ENCODE measurements at regions not wholly inside any gene's neighbourhood (a gene's known extent, or its start where the extent isn't known, plus 50 kb on each side); places are given as distances from the start of the nearest gene placed in this dataset.

DNA sequence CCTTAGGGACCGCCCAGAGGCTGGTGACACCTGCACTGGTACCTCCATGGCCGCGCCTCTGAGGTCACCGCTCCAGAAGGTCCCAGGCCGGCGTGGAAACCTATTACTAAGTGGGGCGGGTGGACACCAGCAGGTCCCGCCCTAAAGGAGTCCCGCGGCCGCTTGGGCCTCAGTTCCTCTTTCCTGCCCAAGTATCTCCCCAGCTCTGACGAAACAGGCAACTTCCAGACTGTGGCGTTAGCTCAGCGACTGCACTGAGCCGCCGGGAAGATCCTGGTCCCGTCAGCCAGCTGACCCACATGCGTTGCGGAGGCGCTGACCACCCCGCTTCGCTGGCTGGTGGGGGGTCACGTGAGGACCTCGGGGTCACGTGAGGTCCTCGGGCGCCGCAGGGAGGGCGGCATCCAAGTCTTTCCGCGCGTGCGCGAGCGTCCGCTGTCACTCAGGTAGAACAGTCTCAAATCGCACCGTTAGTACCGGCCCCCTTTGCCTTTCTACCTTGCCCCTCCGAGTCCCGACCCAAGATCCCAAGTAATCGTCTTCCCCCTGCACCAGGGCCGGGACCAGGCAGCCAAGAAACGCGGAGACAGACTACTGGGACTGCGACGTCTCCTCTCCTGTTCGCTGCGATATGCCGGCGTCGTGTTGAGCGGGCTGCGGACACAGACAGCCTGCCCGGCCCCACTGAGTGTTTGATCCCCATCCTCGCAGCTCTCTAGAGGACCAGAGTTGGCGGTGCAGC is 53.7 kb upstream of the KDM4C start (continued):
- TF ChIP-seq, protein P1, sequence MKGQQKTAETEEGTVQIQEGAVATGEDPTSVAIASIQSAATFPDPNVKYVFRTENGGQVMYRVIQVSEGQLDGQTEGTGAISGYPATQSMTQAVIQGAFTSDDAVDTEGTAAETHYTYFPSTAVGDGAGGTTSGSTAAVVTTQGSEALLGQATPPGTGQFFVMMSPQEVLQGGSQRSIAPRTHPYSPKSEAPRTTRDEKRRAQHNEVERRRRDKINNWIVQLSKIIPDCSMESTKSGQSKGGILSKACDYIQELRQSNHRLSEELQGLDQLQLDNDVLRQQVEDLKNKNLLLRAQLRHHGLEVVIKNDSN (CRISPR knock-in tag; IDR thresholded peaks at IDR 0.05): peak; percentile 100
- TF ChIP-seq EMX1 (CRISPR knock-in tag; IDR thresholded peaks at IDR 0.05) (no peak), FOXK1 (CRISPR knock-in tag; IDR thresholded peaks at IDR 0.05) (peak; percentile 95), CREM (CRISPR knock-in tag; IDR thresholded peaks at IDR 0.05) (peak; percentile 68; the same call in 1 of the 2 replicates), ZNF232 (CRISPR knock-in tag; IDR thresholded peaks at IDR 0.05) (peak; percentile 84), ZNF138 (CRISPR knock-in tag; conservative IDR thresholded peaks at IDR 0.05) (peak; percentile 91; the same call in 1 of the 2 replicates)
- TF ChIP-seq, protein P2, sequence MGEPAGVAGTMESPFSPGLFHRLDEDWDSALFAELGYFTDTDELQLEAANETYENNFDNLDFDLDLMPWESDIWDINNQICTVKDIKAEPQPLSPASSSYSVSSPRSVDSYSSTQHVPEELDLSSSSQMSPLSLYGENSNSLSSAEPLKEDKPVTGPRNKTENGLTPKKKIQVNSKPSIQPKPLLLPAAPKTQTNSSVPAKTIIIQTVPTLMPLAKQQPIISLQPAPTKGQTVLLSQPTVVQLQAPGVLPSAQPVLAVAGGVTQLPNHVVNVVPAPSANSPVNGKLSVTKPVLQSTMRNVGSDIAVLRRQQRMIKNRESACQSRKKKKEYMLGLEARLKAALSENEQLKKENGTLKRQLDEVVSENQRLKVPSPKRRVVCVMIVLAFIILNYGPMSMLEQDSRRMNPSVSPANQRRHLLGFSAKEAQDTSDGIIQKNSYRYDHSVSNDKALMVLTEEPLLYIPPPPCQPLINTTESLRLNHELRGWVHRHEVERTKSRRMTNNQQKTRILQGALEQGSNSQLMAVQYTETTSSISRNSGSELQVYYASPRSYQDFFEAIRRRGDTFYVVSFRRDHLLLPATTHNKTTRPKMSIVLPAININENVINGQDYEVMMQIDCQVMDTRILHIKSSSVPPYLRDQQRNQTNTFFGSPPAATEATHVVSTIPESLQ (CRISPR knock-in tag; IDR thresholded peaks at IDR 0.05): no peak
- TF ChIP-seq, protein P3, sequence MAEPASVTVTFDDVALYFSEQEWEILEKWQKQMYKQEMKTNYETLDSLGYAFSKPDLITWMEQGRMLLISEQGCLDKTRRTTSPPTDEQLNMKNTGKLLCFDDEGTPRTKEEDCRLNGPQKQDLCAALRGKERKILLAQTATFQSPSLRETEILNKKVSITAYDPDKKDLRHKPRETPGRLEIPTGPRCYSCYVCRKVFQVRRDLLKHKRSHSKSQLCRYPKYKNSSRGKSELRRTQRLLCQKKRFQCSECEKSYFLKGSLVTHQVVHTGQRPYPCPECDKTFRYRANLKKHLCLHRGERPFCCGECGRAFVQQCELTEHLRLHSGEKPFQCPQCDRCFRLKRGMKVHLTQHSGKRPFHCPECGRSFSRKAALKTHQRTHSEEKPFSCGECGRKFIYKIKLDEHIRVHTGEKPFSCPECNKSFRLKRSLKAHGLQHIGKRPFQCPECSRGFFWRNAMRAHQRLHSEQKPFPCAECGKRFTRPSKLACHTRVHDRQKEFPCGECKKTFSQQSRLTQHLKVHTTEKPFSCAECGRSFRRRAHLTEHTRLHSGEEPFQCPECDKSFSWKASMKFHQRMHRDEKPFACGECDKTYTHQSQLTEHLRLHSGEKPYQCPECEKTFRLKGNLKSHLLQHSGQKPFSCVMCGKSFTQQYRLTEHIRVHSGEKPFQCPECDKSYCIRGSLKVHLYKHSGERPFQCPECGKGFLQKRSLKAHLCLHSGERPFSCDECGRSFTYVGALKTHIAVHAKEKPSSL (CRISPR knock-in tag; conservative IDR thresholded peaks at IDR 0.05): no peak
- TF ChIP-seq, protein P4, sequence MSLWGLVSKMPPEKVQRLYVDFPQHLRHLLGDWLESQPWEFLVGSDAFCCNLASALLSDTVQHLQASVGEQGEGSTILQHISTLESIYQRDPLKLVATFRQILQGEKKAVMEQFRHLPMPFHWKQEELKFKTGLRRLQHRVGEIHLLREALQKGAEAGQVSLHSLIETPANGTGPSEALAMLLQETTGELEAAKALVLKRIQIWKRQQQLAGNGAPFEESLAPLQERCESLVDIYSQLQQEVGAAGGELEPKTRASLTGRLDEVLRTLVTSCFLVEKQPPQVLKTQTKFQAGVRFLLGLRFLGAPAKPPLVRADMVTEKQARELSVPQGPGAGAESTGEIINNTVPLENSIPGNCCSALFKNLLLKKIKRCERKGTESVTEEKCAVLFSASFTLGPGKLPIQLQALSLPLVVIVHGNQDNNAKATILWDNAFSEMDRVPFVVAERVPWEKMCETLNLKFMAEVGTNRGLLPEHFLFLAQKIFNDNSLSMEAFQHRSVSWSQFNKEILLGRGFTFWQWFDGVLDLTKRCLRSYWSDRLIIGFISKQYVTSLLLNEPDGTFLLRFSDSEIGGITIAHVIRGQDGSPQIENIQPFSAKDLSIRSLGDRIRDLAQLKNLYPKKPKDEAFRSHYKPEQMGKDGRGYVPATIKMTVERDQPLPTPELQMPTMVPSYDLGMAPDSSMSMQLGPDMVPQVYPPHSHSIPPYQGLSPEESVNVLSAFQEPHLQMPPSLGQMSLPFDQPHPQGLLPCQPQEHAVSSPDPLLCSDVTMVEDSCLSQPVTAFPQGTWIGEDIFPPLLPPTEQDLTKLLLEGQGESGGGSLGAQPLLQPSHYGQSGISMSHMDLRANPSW (CRISPR knock-in tag; conservative IDR thresholded peaks at IDR 0.05; ENCODE audit: low read depth): no peak

DNA sequence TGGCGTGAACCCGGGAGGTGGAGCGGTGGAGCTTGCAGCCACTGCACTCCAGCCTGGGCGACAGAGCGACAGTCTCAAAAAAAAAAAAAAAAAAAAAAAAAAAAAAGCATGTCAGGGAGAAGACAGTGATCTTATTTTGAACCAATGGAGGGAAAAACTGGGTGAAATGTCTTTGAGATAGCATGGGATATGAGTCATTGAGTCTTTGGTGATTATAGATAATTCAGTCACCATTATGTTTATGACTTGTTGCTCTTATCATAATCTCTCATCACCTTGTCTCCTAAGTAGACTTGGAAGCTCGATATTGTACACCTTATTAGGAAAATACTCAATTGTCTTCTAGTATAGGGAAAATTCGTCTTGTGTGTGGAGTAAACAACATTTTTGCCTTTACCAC is 55.1 kb upstream of the KDM4C start:
- peaks cover 2% of the 10 kb centered on the region; the same call in 1 of the 2 replicates for H3K9me3 Mint-ChIP-seq
- H3K27ac Mint-ChIP-seq: peak overlapping the region; percentile 74
- peaks cover 8% of the 10 kb centered on the region for H3K4me1 Mint-ChIP-seq
- CTCF ChIA-PET: interaction anchor here (0.6 to 1.0 kb wide), 2 partner anchors 41 to 63 kb away, joined by 4 read pairs; no protein-coding TSS in a partner anchor
- no peaks in the 10 kb centered on the region; the same call in none of the 2 replicates for H3K27me3 Mint-ChIP-seq (ENCODE audit: low read depth)
- peaks cover 2% of the 10 kb centered on the region; the same call in 1 of the 2 replicates for H3K36me3 Mint-ChIP-seq
- DNase-seq (ENCODE audit: low spot score) (no peak), ATAC-seq (no peak)
- peak overlapping the region; percentile 81 for H3K4me3 Mint-ChIP-seq
- no peak for TF ChIP-seq ZNF121 (CRISPR knock-in tag; IDR thresholded peaks at IDR 0.05)
- TF ChIP-seq, protein P5, sequence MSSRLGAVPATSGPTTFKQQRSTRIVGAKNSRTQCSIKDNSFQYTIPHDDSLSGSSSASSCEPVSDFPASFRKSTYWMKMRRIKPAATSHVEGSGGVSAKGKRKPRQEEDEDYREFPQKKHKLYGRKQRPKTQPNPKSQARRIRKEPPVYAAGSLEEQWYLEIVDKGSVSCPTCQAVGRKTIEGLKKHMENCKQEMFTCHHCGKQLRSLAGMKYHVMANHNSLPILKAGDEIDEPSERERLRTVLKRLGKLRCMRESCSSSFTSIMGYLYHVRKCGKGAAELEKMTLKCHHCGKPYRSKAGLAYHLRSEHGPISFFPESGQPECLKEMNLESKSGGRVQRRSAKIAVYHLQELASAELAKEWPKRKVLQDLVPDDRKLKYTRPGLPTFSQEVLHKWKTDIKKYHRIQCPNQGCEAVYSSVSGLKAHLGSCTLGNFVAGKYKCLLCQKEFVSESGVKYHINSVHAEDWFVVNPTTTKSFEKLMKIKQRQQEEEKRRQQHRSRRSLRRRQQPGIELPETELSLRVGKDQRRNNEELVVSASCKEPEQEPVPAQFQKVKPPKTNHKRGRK (CRISPR knock-in tag; IDR thresholded peaks at IDR 0.05; ENCODE audit: borderline replicate concordance): no peak
- TF ChIP-seq ZNF317 (CRISPR knock-in tag; IDR thresholded peaks at IDR 0.05; ENCODE audit: borderline replicate concordance, low read depth): no peak
- POLR2A ChIA-PET: no interaction called here

DNA sequence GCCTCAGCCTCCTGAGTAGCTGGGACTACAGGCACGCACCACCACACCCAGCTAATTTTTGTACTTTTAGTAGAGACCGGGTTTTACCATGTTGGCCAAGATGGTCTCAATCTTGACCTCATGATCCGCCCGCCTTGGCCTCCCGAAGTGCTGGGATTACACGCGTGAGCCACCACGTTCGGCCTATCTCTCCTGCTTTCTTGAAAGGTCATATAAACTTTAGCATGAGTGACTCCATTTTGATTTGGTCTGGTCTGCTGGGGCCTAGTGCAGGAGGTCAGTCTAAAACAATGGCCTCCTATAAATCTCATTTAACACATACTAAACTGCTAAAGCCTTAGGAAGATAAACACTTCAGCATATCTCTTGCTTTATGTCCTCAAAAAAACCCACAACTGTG is 50.6 kb upstream of the GLDC start:
- H3K4me1 Mint-ChIP-seq: peaks cover 35% of the 10 kb centered on the region
- TF ChIP-seq ZNF219 (CRISPR knock-in tag; IDR thresholded peaks at IDR 0.05; ENCODE audit: borderline replicate concordance) (no peak), ZBTB21 (CRISPR knock-in tag; IDR thresholded peaks at IDR 0.05; ENCODE audit: borderline replicate concordance) (no peak)
- TF ChIP-seq, protein P6, sequence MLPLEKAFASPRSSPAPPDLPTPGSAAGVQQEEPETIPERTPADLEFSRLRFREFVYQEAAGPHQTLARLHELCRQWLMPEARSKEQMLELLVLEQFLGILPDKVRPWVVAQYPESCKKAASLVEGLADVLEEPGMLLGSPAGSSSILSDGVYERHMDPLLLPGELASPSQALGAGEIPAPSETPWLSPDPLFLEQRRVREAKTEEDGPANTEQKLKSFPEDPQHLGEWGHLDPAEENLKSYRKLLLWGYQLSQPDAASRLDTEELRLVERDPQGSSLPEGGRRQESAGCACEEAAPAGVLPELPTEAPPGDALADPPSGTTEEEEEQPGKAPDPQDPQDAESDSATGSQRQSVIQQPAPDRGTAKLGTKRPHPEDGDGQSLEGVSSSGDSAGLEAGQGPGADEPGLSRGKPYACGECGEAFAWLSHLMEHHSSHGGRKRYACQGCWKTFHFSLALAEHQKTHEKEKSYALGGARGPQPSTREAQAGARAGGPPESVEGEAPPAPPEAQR (CRISPR knock-in tag; IDR thresholded peaks at IDR 0.05): peak; percentile 54; the same call in 1 of the 2 replicates
- TF ChIP-seq, protein P7, sequence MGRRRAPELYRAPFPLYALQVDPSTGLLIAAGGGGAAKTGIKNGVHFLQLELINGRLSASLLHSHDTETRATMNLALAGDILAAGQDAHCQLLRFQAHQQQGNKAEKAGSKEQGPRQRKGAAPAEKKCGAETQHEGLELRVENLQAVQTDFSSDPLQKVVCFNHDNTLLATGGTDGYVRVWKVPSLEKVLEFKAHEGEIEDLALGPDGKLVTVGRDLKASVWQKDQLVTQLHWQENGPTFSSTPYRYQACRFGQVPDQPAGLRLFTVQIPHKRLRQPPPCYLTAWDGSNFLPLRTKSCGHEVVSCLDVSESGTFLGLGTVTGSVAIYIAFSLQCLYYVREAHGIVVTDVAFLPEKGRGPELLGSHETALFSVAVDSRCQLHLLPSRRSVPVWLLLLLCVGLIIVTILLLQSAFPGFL (CRISPR knock-in tag; IDR thresholded peaks at IDR 0.05; ENCODE audit: borderline replicate concordance): no peak
- CTCF ChIA-PET: no interaction called here
- no peak overlapping the region; the same call in 1 of the 2 replicates for H3K27ac Mint-ChIP-seq
- no peak for ATAC-seq
- POLR2A ChIA-PET: no interaction called here
- H3K9me3 Mint-ChIP-seq: no peaks in the 10 kb centered on the region
- no peak overlapping the region for H3K4me3 Mint-ChIP-seq
- no peaks in the 10 kb centered on the region for H3K27me3 Mint-ChIP-seq (ENCODE audit: low read depth)
- no peak for DNase-seq (ENCODE audit: low spot score)
- H3K36me3 Mint-ChIP-seq: no peaks in the 10 kb centered on the region

All from WTC11 (cell line).